DOHH2 (cell line): ENCODE measurements at regions not wholly inside any gene's neighbourhood (a gene's known extent, or its start where the extent isn't known, plus 50 kb on each side); places are given as distances from the start of the nearest gene placed in this dataset.

Experiments
- CTCF ChIP-seq: fragments of 200-600 bp; sonication (generic); IDR thresholded peaks from one replicate; pipeline ENCODE4 v1.5.1; 2014; ENCODE audit warnings: antibody characterized with exemption, mild to moderate bottlenecking, low read depth, low read length; ENCODE audit not compliant: poor library complexity, severe bottlenecking
- EZH2phosphoT487 ChIP-seq: fragments of 200-600 bp; sonication (generic); IDR thresholded peaks from 2 replicates; pipeline ENCODE4 v1.6.1; 2017; ENCODE audit warnings: borderline replicate concordance, mild to moderate bottlenecking, antibody characterized with exemption, low read length, moderate library complexity, mixed read lengths

GRCh38 chr1:244980605-244981004 is 116.3 kb upstream of the HNRNPU start:
- TF ChIP-seq CTCF (no peak), EZH2phosphoT487 (no peak)
